SU-DHL-6 (cell line): ENCODE measurements at regions not wholly inside any gene's neighbourhood (a gene's known extent, or its start where the extent isn't known, plus 50 kb on each side); places are given as distances from the start of the nearest gene placed in this dataset.
"Not testable (repeated sequence)": the region's sequence is repeated elsewhere in the genome, so short reads cannot be mapped to it uniquely, and the experiment has no call there.

Experiments used
- H2AFZ ChIP-seq: fragments of 200-600 bp; sonication (generic); 2 replicates; pipeline ENCODE4 v1.6.1; 2014; ENCODE audit warnings: low read depth, mild to moderate bottlenecking, moderate library complexity, mixed read lengths, antibody characterized with exemption, low read length; ENCODE audit not compliant: severe bottlenecking
- H3F3A ChIP-seq: fragments of 200-600 bp; shearing (Covaris generic); 2 replicates; pipeline ENCODE4 v1.6.0; 2016; ENCODE audit warnings: antibody characterized with exemption, mild to moderate bottlenecking; ENCODE audit not compliant: insufficient read depth
- H3K27ac ChIP-seq: fragments of 200-600 bp; sonication (generic); 2 replicates; pipeline ENCODE4 v1.5.1; 2016; ENCODE audit warnings: low read depth, mild to moderate bottlenecking, low read length, moderate library complexity, mixed read lengths
- H3K27me3 ChIP-seq: fragments of 200-600 bp; sonication (generic), shearing (Covaris generic); 2 replicates; pipeline ENCODE4 v1.6.0; 2014; ENCODE audit warnings: mild to moderate bottlenecking, low read length
- H3K36me3 ChIP-seq: fragments of 200-600 bp; sonication (generic); 2 replicates; pipeline ENCODE4 v1.6.1; 2014; ENCODE audit warnings: mild to moderate bottlenecking, low read length, mixed read lengths
- H3K4me2 ChIP-seq: fragments of 300-600, 200-600 bp; shearing (Covaris generic), sonication (generic); 2 replicates; pipeline ENCODE4 v1.6.0; 2014; ENCODE audit warnings: low read length, low read depth, mild to moderate bottlenecking; ENCODE audit not compliant: poor library complexity, severe bottlenecking
- H3K4me3 ChIP-seq: fragments of 200-600 bp; sonication (generic); 2 replicates; pipeline ENCODE4 v1.5.1; 2014; ENCODE audit warnings: antibody characterized with exemption, low read length, mild to moderate bottlenecking, mixed read lengths; ENCODE audit not compliant: insufficient read depth, poor library complexity, severe bottlenecking
- H3K79me2 ChIP-seq: fragments of 200-600 bp; sonication (generic); 2 replicates; pipeline ENCODE4 v1.6.1; 2014; ENCODE audit warnings: mild to moderate bottlenecking, low read length, moderate library complexity; ENCODE audit not compliant: insufficient read depth
- H3K9ac ChIP-seq: fragments of 200-600 bp; sonication (generic); 2 replicates; pipeline ENCODE4 v1.7.0; 2014; ENCODE audit warnings: mild to moderate bottlenecking, low read length
- H3K9me2 ChIP-seq: fragments of 200-600 bp; sonication (generic); replicated peaks from 2 replicates; pipeline ENCODE4 v1.6.1; 2014; ENCODE audit warnings: low read length; ENCODE audit not compliant: insufficient read depth
- H3K9me3 ChIP-seq: fragments of 200-600 bp; sonication (generic); 2 replicates; pipeline ENCODE4 v1.6.1; 2014; ENCODE audit warnings: low read length, mixed read lengths; ENCODE audit not compliant: insufficient read depth
- H4K20me1 ChIP-seq: fragments of 200-600 bp; sonication (generic); 2 replicates; pipeline ENCODE4 v1.6.1; 2014; ENCODE audit warnings: low read depth, mild to moderate bottlenecking, antibody characterized with exemption, low read length, moderate library complexity, mixed read lengths
- CTCF ChIP-seq: fragments of 200-600 bp; sonication (generic); IDR thresholded peaks from one replicate; pipeline ENCODE4 v1.5.1; 2017; ENCODE audit warnings: antibody characterized with exemption, mild to moderate bottlenecking, low read length, moderate library complexity; ENCODE audit not compliant: insufficient read depth, poor library complexity, severe bottlenecking
- EZH2phosphoT487 ChIP-seq: fragments of 200-600 bp; sonication (generic), shearing (Covaris generic); conservative IDR thresholded peaks from 2 replicates; pipeline ENCODE4 v1.6.1; 2018; ENCODE audit warnings: mild to moderate bottlenecking, antibody characterized with exemption, low read length, moderate library complexity, mixed read lengths

- no peak overlapping the region for H3K9ac ChIP-seq
- no peaks in the 10 kb centered on the region; the same call in 1 of the 2 replicates for H3K9me3 ChIP-seq
- H4K20me1 ChIP-seq, result no peaks in the 10 kb centered on the region
- H3K27ac ChIP-seq, result no peak overlapping the region
- H3K36me3 ChIP-seq, result no peaks in the 10 kb centered on the region
- H3K9me2 ChIP-seq, result 0 out of 2 replicates have a peak, but pooled peaks cover 4% of the 10 kb centered on the region
- no peak overlapping the region for H3K4me3 ChIP-seq
- H2AFZ ChIP-seq, result no peak overlapping the region
- H3K79me2 ChIP-seq, result no peaks in the 10 kb centered on the region
- H3K27me3 ChIP-seq, result no peaks in the 10 kb centered on the region
- H3K4me2 ChIP-seq, result no peak overlapping the region
- no peak for TF ChIP-seq CTCF
- TF ChIP-seq EZH2phosphoT487, result no peak
- no peaks in the 10 kb centered on the region for H3F3A ChIP-seq
Observed at GRCh38 chr5:40204144-40204543, 475.6 kb upstream of the PTGER4 start.

- no peak overlapping the region for H3K9ac ChIP-seq
- H3K9me3 ChIP-seq, result no peaks in the 10 kb centered on the region; the same call in 1 of the 2 replicates
- no peaks in the 10 kb centered on the region for H3K36me3 ChIP-seq
- H3K27me3 ChIP-seq, result no peaks in the 10 kb centered on the region
- no peaks in the 10 kb centered on the region for H3F3A ChIP-seq
- no peak overlapping the region for H3K4me2 ChIP-seq
- H3K79me2 ChIP-seq, result no peaks in the 10 kb centered on the region
- H4K20me1 ChIP-seq, result no peaks in the 10 kb centered on the region
- no peak for TF ChIP-seq CTCF
- TF ChIP-seq EZH2phosphoT487, result no peak
- H2AFZ ChIP-seq, result no peak overlapping the region
- H3K9me2 ChIP-seq, result 0 out of 2 replicates have a peak, but pooled peaks cover 4% of the 10 kb centered on the region
- H3K27ac ChIP-seq, result no peak overlapping the region
- no peak overlapping the region for H3K4me3 ChIP-seq
Observed at GRCh38 chr5:40202814-40203440, 476.8 kb upstream of the PTGER4 start.

- H2AFZ ChIP-seq, result no peak overlapping the region
- no peak overlapping the region for H3K4me3 ChIP-seq
- TF ChIP-seq EZH2phosphoT487, result no peak
- no peak for TF ChIP-seq CTCF
- no peaks in the 10 kb centered on the region for H4K20me1 ChIP-seq
- H3K4me2 ChIP-seq, result no peak overlapping the region
- no peaks in the 10 kb centered on the region for H3K79me2 ChIP-seq
- H3K9ac ChIP-seq, result no peak overlapping the region
- H3K27ac ChIP-seq, result no peak overlapping the region
- H3F3A ChIP-seq, result no peaks in the 10 kb centered on the region
- 0 out of 2 replicates have a peak, but pooled peaks cover under 1% of the 10 kb centered on the region for H3K9me2 ChIP-seq
- no peaks in the 10 kb centered on the region for H3K36me3 ChIP-seq
- no peaks in the 10 kb centered on the region for H3K27me3 ChIP-seq
- H3K9me3 ChIP-seq, result no peaks in the 10 kb centered on the region; the same call in 1 of the 2 replicates
Observed at GRCh38 chr5:40198736-40199135, 481.0 kb upstream of the PTGER4 start.

- not testable (repeated sequence) for H3K4me3 ChIP-seq, H3K9me3 ChIP-seq, H3K9ac ChIP-seq, H3K36me3 ChIP-seq, H3K27me3 ChIP-seq, H3K79me2 ChIP-seq, H3K27ac ChIP-seq, H4K20me1 ChIP-seq, H2AFZ ChIP-seq, H3K9me2 ChIP-seq, H3F3A ChIP-seq, H3K4me2 ChIP-seq
Observed at GRCh38 chr5:40195574-40195973, 484.1 kb upstream of the PTGER4 start.
